ENCODE measurements at regions not wholly inside any gene's neighbourhood (a gene's known extent, or its start where the extent isn't known, plus 50 kb on each side); places are given as distances from the start of the nearest gene placed in this dataset.

GRCh38 chr2:136286423-136286822, 168.5 kb upstream of the CXCR4 start:
- TF ChIP-seq CTCF (IDR thresholded peaks at IDR 0.05) (no peak), POLR2A (IDR thresholded peaks at IDR 0.05) (no peak)

All from thyroid gland (tissue), 4 donors.